Smooth muscle cell (in vitro differentiated cells): ENCODE measurements at regions not wholly inside any gene's neighbourhood (a gene's known extent, or its start where the extent isn't known, plus 50 kb on each side); places are given as distances from the start of the nearest gene placed in this dataset.

Experiments used
- DNase-seq: peaks from one replicate; lab custom pipeline; 2025; ENCODE audit not compliant: unreplicated experiment; lab: John Stamatoyannopoulos, UW
- H2AFZ ChIP-seq: fragments of 200-600 bp; sonication (generic); 2 replicates; pipeline ENCODE4 v1.6.0; 2016; ENCODE audit warnings: antibody characterized with exemption, low read depth, mild to moderate bottlenecking
- H3F3A ChIP-seq: fragments of 200-600 bp; sonication (generic); 2 replicates; pipeline ENCODE4 v1.6.0; 2017; ENCODE audit warnings: antibody characterized with exemption, low read depth
- H3K27ac ChIP-seq: fragments of 200-600 bp; sonication (generic); 2 replicates; pipeline ENCODE4 v1.5.1; 2016; ENCODE audit warnings: low read depth, mild to moderate bottlenecking
- H3K27me3 ChIP-seq: fragments of 200-600 bp; sonication (generic); 2 replicates; pipeline ENCODE4 v1.6.1; 2016; ENCODE audit warnings: low read depth, mild to moderate bottlenecking
- H3K36me3 ChIP-seq: fragments of 200-600 bp; sonication (generic); 2 replicates; pipeline ENCODE4 v1.5.1; 2016; ENCODE audit warnings: low read depth
- H3K4me1 ChIP-seq: fragments of 200-600 bp; sonication (generic); 2 replicates; pipeline ENCODE4 v1.5.1; 2016; ENCODE audit warnings: low read depth
- H3K4me2 ChIP-seq: fragments of 200-600 bp; sonication (generic); 2 replicates; pipeline ENCODE4 v1.6.0; 2016; ENCODE audit warnings: mild to moderate bottlenecking
- H3K4me3 ChIP-seq: fragments of 200-600 bp; sonication (generic); 2 replicates; pipeline ENCODE4 v1.5.1; 2016; ENCODE audit warnings: mild to moderate bottlenecking
- H3K79me2 ChIP-seq: fragments of 200-600 bp; sonication (generic); 2 replicates; pipeline ENCODE4 v1.6.0; 2016; ENCODE audit warnings: low read depth, mild to moderate bottlenecking
- H3K9ac ChIP-seq: fragments of 200-600 bp; sonication (generic); 2 replicates; pipeline ENCODE4 v1.6.0; 2016; ENCODE audit warnings: low read depth
- H3K9me3 ChIP-seq: fragments of 200-600 bp; sonication (generic); replicated peaks from 2 replicates; pipeline ENCODE4 v1.5.1; 2016; ENCODE audit warnings: low read depth
- H4K20me1 ChIP-seq: fragments of 200-600 bp; sonication (generic); 2 replicates; pipeline ENCODE4 v1.6.0; 2016; ENCODE audit warnings: low read depth
- WGBS: methylation state at CpG from one replicate; pipeline ENCODE4 v1.1.7; 2016; ENCODE audit warnings: low lambda C conversion rate; 5-methylcytosine and 5-hydroxymethylcytosine counted together
- TF ChIP-seq, protein P1 (sequence below): fragments of 200-600 bp; sonication (generic); IDR thresholded peaks from 2 replicates; pipeline ENCODE4 v1.5.1; 2017; ENCODE audit warnings: borderline replicate concordance, mild to moderate bottlenecking, antibody characterized with exemption; ENCODE audit not compliant: insufficient read depth, poor library complexity, severe bottlenecking

DNA sequence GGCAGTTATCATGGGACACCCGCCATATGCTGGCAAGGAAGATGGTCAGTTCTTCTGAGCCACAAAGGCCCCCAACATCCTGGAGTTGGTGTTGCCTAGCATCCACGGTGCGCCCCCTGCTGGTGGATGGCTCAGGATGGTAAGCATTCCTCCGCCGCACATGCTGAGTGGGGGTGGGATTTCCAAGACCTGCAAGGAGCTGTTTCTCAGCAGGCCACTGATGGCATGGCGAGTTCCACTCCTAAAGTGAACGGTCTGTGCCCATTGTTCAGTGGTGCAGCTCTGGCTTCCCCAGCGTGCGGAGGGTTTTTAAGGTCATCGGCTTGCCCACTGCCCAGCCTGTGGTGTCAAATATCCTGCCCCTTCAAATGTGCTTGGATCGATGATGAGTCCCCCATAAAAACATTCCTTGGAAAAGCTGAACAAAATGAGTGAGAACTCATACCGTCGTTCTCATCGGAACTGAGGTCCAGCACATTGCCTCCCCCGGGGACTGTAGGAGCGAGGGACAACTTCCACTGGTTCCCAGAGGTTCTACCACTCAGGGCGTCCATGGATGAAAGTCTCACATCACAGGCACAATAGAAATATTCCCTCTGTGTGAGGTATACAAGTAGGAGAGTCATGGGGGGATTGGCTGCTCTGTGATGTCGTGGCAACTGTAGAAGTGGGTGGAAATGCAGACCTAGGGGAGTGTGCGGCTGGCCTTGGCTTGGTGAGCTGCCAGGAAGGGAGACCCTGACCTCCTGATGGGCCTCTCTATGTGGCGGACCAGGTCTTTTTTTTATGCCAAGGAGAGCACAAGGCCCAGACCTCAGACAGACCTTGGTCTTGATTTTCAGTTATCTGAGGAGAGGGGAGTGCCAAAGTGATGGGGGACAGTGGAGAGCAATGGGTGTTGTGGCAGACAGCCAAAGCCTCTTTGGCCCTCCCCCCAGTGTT, 102.0 kb downstream of the SNRPN start:
- Histone ChIP-seq H2AFZ (no peak overlapping the region), H3K27me3 (no peaks in the 10 kb centered on the region), H3K4me1 (no peaks in the 10 kb centered on the region), H3K9me3 (peaks cover 93% of the 10 kb centered on the region), H3K79me2 (no peaks in the 10 kb centered on the region), H3K4me2 (no peak overlapping the region), H3K9ac (no peak overlapping the region), H3K27ac (no peak overlapping the region), H3F3A (no peaks in the 10 kb centered on the region), H3K36me3 (peaks cover 30% of the 10 kb centered on the region), H3K4me3 (no peak overlapping the region), H4K20me1 (no peaks in the 10 kb centered on the region)
- 93% methylated on average over 20 of the region's 20 CpGs for WGBS
- no peak for DNase-seq
- TF ChIP-seq, protein P1, sequence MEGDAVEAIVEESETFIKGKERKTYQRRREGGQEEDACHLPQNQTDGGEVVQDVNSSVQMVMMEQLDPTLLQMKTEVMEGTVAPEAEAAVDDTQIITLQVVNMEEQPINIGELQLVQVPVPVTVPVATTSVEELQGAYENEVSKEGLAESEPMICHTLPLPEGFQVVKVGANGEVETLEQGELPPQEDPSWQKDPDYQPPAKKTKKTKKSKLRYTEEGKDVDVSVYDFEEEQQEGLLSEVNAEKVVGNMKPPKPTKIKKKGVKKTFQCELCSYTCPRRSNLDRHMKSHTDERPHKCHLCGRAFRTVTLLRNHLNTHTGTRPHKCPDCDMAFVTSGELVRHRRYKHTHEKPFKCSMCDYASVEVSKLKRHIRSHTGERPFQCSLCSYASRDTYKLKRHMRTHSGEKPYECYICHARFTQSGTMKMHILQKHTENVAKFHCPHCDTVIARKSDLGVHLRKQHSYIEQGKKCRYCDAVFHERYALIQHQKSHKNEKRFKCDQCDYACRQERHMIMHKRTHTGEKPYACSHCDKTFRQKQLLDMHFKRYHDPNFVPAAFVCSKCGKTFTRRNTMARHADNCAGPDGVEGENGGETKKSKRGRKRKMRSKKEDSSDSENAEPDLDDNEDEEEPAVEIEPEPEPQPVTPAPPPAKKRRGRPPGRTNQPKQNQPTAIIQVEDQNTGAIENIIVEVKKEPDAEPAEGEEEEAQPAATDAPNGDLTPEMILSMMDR, result peak; percentile 19

DNA sequence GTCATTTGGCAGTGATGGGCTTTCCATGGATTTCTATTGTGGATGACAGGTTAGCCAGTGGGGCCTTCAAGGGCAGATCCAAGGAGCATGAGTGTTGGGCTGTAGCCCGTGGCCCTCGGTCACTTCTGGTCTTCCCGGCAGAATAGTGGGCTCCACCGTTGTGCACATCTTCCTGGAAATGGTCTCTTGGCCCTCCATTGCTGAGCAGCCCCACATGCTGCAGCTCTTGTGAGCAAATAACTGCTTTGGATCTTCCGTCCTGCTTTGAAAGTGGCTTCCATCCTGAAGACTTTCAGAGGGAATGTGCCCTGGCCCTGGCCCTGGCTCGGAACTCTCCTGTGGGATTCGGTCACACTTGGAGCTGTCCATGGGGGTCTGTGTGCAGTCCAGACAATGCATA, 102.8 kb downstream of the SNRPN start:
- WGBS, result 87% methylated on average over 7 of the region's 7 CpGs
- Histone ChIP-seq H3K4me3 (no peak overlapping the region), H3K36me3 (peaks cover 32% of the 10 kb centered on the region), H3K27me3 (no peaks in the 10 kb centered on the region), H3K4me1 (no peaks in the 10 kb centered on the region), H4K20me1 (no peaks in the 10 kb centered on the region), H3K4me2 (no peak overlapping the region), H2AFZ (no peak overlapping the region), H3K27ac (no peak overlapping the region), H3K79me2 (no peaks in the 10 kb centered on the region), H3K9ac (no peak overlapping the region), H3F3A (no peaks in the 10 kb centered on the region), H3K9me3 (peaks cover 91% of the 10 kb centered on the region)
- no peak for DNase-seq
- TF ChIP-seq, protein P1, result no peak

DNA sequence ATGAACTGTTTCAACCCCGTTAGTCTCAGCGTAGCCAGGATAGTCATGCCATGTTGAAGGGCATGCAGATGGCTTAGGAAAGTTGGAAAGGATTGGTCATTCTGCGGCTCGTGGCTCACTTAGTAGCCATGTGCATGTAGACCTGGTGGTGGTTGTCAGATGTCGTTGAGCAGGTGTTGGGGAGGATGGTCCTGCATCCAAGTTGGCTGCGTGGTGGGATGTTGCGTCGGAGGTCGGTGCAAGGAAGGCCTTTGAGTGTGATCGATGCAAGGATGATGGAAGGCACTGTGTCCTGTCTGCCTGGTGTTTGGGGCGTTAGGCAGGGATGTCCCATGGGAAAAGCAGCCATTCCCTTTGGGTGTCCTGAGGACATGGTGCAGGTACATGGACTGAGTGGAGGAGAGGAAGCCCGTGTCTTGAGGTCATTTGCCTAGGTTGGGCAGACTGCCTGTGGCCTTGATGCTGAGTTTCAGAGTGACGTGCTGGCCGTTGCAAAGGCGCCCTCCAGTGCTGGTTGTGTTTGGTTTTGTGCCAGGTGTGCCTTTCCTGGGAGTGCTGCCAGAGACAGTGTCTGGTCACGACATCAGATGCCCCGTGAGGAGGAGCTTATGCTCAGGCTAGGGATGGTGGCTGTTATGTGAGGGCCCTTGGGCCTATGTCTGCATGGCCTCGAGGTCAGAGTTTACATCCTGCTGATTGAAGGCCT, 103.4 kb downstream of the SNRPN start:
- 93% methylated on average over 18 of the region's 18 CpGs for WGBS
- H4K20me1 ChIP-seq, result no peaks in the 10 kb centered on the region

More for the DNA sequence above, 103.4 kb downstream of the SNRPN start:
- Histone ChIP-seq H2AFZ (no peak overlapping the region), H3K79me2 (no peaks in the 10 kb centered on the region), H3F3A (no peaks in the 10 kb centered on the region), H3K4me2 (no peak overlapping the region), H3K4me1 (no peaks in the 10 kb centered on the region), H3K4me3 (no peak overlapping the region), H3K9me3 (peaks cover 89% of the 10 kb centered on the region), H3K27me3 (no peaks in the 10 kb centered on the region), H3K9ac (no peak overlapping the region), H3K36me3 (peaks cover 38% of the 10 kb centered on the region), H3K27ac (no peak overlapping the region)
- TF ChIP-seq, protein P1, result no peak
- no peak for DNase-seq
